Lung (tissue), 11 donors: ENCODE measurements at regions not wholly inside any gene's neighbourhood (a gene's known extent, or its start where the extent isn't known, plus 50 kb on each side); places are given as distances from the start of the nearest gene placed in this dataset.
"Not testable (repeated sequence)": the region's sequence is repeated elsewhere in the genome, so short reads cannot be mapped to it uniquely, and the experiment has no call there.

Source experiments
- ATAC-seq: fragments of 200-7000 bp; cut with Tn5 transposase; one replicate; pipeline ENCODE4 v1.9.1; 2020; ENCODE audit warnings: moderate number of reproducible peaks; ENCODE audit not compliant: insufficient read depth, low FRiP score
- DNase-seq, 3 donors: peaks; one replicate each; pipeline ENCODE4 v3.0.0-alpha.2; 2013 to 2017
- H3K27ac ChIP-seq, 2 donors: one replicate each; pipeline ENCODE4 v1.5.1; 2013; ENCODE audit warnings: mild to moderate bottlenecking in 2 of 2, moderate library complexity in 2 of 2, control low read depth in 1 of 2, inconsistent platforms in 1 of 2, low read depth in 1 of 2, low read length in 1 of 2
- H3K27me3 ChIP-seq, 3 donors: one replicate each; pipeline ENCODE4 v1.5.1; 2013; ENCODE audit warnings: low read length in 2 of 3; ENCODE audit not compliant: control insufficient read depth in 3 of 3, insufficient read depth in 3 of 3
- H3K36me3 ChIP-seq, 4 donors: one replicate each; pipeline ENCODE4 v1.5.1; 2013; ENCODE audit warnings: low read length in 4 of 4, mild to moderate bottlenecking in 1 of 4, moderate library complexity in 1 of 4; ENCODE audit not compliant: control insufficient read depth in 4 of 4, insufficient read depth in 4 of 4
- H3K4me1 ChIP-seq, 5 donors: one replicate each; pipeline ENCODE4 v1.5.1; 2013; ENCODE audit warnings: low read length in 5 of 5, mild to moderate bottlenecking in 2 of 5, moderate library complexity in 1 of 5; ENCODE audit not compliant: control insufficient read depth in 5 of 5, insufficient read depth in 5 of 5
- H3K4me3 ChIP-seq: one replicate; pipeline ENCODE4 v1.5.1; 2013; ENCODE audit warnings: mild to moderate bottlenecking, control low read depth, moderate library complexity
- H3K9ac ChIP-seq, 2 donors: one replicate each; pipeline ENCODE4 v1.5.1; 2013; ENCODE audit warnings: low read length in 2 of 2, control low read depth in 1 of 2; ENCODE audit not compliant: insufficient read depth in 1 of 2
- H3K9me3 ChIP-seq, 4 donors: one replicate each; pipeline ENCODE4 v1.5.1; 2013; ENCODE audit warnings: low read length in 3 of 4, mild to moderate bottlenecking in 1 of 4, moderate library complexity in 1 of 4; ENCODE audit not compliant: control insufficient read depth in 4 of 4, insufficient read depth in 3 of 4
- WGBS, 2 donors: extraction: QIAGEN DNeasy Blood & Tissue Kit; methylation state at CpG; one replicate each; pipeline ENCODE4 v1.1.7; 2013; 5-methylcytosine and 5-hydroxymethylcytosine counted together
- TF ChIP-seq, protein P1 (sequence below): IDR thresholded peaks from 2 replicates; pipeline ENCODE4 v1.5.1; 2012; ENCODE audit warnings: mild to moderate bottlenecking; ENCODE audit errors: control extremely low read depth, extremely low read depth
- donor health status: control.
- donor health status: control.
- donor health status: Bipolar disorder and iron deficiency.
- donor health status: healthy.
- donor health status: DM: yes; HTN: yes; CAD: no.

DNA sequence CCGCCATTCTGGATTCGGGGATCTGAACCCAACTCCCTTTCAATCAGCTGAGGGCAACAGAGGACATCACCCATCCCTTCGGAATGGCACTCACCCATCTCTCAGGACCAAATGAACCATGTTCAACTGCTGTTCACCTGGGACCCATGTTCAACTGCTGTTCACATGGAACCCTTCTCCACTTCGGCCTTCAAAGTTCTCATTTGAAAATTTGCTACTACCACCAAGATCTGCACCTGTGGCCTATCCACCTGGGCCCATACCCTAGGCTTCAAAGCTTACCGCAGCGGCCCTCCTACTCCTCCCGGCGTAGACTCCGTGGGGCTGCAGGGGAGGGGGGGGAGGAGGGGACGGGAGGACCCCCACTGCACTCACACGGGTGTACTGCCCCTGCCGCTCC lies 119.2 kb upstream of the ANKRD30BL start:
- Histone ChIP-seq H3K27me3 (no peaks in the 10 kb centered on the region), H3K9ac (no peak overlapping the region), H3K36me3 (no peaks in the 10 kb centered on the region), H3K27ac (no peak overlapping the region), H3K9me3 (peaks cover 0 to 14% (median 0%) of the 10 kb centered on the region in 4 donors), H3K4me1 (no peaks in the 10 kb centered on the region), H3K4me3 (no peak overlapping the region)
- TF ChIP-seq, protein P1, sequence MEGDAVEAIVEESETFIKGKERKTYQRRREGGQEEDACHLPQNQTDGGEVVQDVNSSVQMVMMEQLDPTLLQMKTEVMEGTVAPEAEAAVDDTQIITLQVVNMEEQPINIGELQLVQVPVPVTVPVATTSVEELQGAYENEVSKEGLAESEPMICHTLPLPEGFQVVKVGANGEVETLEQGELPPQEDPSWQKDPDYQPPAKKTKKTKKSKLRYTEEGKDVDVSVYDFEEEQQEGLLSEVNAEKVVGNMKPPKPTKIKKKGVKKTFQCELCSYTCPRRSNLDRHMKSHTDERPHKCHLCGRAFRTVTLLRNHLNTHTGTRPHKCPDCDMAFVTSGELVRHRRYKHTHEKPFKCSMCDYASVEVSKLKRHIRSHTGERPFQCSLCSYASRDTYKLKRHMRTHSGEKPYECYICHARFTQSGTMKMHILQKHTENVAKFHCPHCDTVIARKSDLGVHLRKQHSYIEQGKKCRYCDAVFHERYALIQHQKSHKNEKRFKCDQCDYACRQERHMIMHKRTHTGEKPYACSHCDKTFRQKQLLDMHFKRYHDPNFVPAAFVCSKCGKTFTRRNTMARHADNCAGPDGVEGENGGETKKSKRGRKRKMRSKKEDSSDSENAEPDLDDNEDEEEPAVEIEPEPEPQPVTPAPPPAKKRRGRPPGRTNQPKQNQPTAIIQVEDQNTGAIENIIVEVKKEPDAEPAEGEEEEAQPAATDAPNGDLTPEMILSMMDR = no peak
- WGBS, 2 donors = 94 to 96% methylated on average over 11 to 12 of the region's 12 CpGs
- DNase-seq = no peak
- no peak for ATAC-seq

DNA sequence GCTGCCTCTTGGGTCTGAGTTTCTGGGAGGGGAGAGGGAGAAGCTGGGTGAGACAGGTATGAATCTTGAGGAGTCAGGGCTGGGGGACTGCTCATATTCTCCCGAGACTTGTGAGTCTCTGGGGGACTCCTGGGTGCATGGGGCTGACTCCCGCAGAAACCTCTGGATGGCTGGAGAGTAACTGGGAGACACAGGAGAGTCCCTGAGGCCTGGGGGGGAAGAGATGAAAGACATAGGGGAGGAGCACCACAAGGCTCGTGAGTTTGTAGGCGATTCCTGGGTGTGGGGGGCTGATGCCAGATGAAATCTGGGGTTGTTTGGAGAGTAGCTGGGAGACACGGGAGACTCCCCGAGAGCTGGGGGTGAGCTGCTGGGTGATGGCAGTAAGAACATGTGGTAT lies 120.4 kb upstream of the ANKRD30BL start:
- H3K27me3 ChIP-seq, H3K9ac ChIP-seq, DNase-seq, H3K36me3 ChIP-seq, ATAC-seq, H3K4me1 ChIP-seq, H3K27ac ChIP-seq, H3K4me3 ChIP-seq: not testable (repeated sequence)
- H3K9me3 ChIP-seq = peaks cover 0 to 14% (median 0%) of the 10 kb centered on the region in 4 donors
- WGBS, 2 donors = 83 to 85% methylated on average over 6 of the region's 6 CpGs

DNA sequence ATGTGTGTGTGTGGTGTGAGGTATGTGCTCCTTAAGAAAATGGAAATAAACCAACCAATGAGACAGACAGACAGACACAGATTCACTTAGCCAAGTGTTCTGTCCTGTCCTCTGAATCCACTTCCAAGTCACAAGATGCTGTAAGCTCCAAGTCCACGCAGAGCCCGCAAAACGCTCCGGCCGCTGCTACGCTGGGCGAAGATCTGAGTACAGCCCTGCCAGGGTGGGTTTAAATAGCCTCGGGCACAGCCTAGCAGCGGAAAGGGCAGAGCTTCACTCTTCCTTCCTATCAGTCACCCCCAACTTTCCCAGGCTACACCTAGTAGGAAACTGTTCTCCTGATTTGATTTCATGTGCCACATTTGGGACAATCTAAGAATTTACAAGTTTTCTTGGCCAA lies 121.2 kb upstream of the ANKRD30BL start:
- H3K9ac ChIP-seq = no peak overlapping the region
- 92 to 93% methylated on average over 9 of the region's 9 CpGs for WGBS, 2 donors
- H3K27me3 ChIP-seq = no peaks in the 10 kb centered on the region
- no peak overlapping the region for H3K4me3 ChIP-seq
- H3K27ac ChIP-seq = no peak overlapping the region
- H3K36me3 ChIP-seq = no peaks in the 10 kb centered on the region
- peaks cover 0 to 14% (median 0%) of the 10 kb centered on the region in 4 donors for H3K9me3 ChIP-seq
- DNase-seq (no peak), ATAC-seq (no peak)
- H3K4me1 ChIP-seq = no peaks in the 10 kb centered on the region
- TF ChIP-seq, protein P1 = no peak

DNA sequence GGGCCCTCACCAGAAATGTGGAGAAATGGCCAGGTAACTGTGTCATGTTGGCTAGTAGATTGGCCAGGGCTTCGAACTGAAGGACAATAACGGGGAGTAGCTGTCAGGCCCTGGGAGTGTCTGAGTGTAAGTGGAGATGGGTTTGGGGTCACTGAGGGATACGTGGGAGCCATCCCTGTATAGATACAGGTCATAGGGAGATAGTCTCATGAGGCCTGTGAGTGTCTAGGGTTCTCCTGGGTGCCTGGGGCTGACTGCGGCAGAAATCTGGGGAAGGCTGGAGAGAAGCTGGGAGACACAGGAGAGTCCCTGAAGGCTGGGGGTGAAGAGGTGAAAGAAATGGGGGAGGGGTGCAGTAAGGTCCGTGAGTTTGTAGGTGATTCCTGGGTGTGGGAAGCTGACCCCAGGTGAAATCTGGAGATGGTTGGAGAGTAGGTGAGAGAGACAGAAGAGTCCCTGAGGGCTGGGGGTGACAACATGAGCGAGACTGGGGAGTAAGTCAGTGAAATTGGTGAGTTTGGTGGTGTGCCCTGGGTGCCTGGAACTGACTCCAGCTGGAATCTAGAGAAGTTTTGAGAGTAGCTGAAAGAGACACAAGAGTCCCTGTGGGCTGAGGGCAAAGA lies 124.6 kb upstream of the ANKRD30BL start:
- H3K4me3 ChIP-seq, H3K27ac ChIP-seq, ATAC-seq, DNase-seq, H3K9ac ChIP-seq, H3K9me3 ChIP-seq, H3K27me3 ChIP-seq, H3K36me3 ChIP-seq, H3K4me1 ChIP-seq: not testable (repeated sequence)
- WGBS, 2 donors = 79% methylated on average over 6 of the region's 6 CpGs

DNA sequence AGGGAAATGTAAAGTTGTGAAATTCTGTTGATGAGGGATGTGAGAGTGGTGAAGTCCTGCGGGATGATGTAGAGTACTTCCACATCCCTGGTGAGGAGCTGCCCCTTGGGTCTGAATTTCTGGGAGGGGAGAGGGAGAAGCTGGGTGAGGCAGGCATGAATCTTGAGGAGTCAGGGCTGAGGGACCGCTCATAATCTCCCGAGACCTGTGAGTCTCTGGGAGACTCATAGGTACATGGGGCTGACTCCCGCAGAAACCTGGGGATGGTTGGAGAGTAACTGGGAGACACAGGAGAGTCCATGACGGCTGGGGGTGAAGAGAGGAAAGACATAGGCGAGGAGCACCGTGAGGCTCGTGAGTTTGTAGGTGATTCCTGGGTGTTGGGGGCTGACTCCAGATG lies 126.2 kb upstream of the ANKRD30BL start:
- H3K4me1 ChIP-seq, H3K36me3 ChIP-seq, ATAC-seq, H3K27me3 ChIP-seq, H3K4me3 ChIP-seq, H3K9me3 ChIP-seq, DNase-seq, H3K9ac ChIP-seq, H3K27ac ChIP-seq: not testable (repeated sequence)
- 77 to 88% methylated on average over 8 of the region's 8 CpGs for WGBS, 2 donors

DNA sequence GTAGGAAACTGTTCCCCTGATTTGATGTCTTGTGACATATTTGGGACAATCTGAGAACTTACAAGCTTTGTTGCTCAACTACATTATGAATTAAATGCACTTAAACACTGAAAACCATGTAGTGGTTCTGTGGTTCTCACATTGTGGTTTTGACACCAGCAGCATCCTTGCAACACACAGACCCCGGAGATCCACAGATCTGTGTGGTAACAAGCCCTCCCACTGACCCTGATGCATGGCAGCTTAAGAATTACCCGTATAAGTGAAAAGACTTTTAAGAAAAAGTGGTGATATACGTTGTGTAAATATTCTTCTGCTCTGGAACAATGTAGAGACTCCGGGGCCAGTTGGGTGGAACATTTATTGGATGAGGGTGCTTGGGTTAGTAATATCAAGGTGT lies 127.4 kb upstream of the ANKRD30BL start:
- 54 to 61% methylated on average over 4 of the region's 4 CpGs for WGBS, 2 donors
- not testable (repeated sequence) for H3K9ac ChIP-seq, H3K27ac ChIP-seq, ATAC-seq, H3K27me3 ChIP-seq, H3K4me1 ChIP-seq, H3K36me3 ChIP-seq, DNase-seq, H3K9me3 ChIP-seq, H3K4me3 ChIP-seq

DNA sequence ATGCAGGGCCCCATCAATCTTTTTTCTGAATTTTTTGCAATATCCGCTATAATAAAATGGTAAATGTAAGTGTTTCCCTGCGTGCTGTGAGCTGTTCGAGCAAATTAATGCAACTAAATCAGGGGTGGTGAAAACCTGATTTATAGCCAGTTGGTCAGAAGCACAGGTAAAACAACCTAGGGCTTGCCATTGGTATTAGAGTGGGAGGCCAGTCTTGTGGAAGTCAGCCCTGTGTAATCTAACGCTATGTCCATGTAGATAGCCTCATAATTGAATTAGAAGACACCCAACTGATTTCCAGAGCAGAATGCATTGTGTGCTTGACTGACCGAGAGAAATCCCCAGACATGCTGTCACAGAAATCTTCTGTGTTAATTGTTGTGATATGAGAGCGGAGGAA lies 126.8 kb upstream of the GPR39 start:
- not testable (repeated sequence) for ATAC-seq, H3K4me1 ChIP-seq, H3K36me3 ChIP-seq, H3K27ac ChIP-seq, DNase-seq, H3K9ac ChIP-seq, H3K4me3 ChIP-seq, H3K9me3 ChIP-seq, H3K27me3 ChIP-seq
- 91 to 97% methylated on average over 6 of the region's 6 CpGs for WGBS, 2 donors
